ENCODE measurements at regions not wholly inside any gene's neighbourhood (a gene's known extent, or its start where the extent isn't known, plus 50 kb on each side); places are given as distances from the start of the nearest gene placed in this dataset.

DNA sequence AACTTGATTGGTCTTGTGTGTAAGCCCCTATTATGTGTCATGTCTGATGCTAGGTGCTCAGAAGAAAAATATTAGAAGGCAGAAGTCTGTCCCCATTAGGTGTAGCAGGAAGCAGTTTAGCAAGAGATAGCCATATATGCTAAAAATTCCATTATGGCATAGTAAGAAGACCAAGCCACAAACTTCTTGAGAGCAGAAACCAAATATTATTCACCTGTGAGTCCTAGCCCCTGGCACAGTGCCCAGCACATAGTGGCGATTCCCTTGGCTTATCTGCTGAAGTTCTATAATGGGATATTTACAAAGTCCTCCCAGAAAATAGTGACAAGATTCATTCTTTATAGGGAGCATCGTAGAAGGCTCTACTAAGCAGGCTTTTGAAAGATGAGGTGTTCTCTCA, 174.4 kb downstream of the RAB28 start:
- Histone ChIP-seq H3K27me3 (ENCODE audit: low read length) (no peaks in the 10 kb centered on the region), H3K27ac (ENCODE audit: low read length) (peak overlapping the region; percentile 36), H3F3A (ENCODE audit: low read length, unreplicated experiment) (no peaks in the 10 kb centered on the region), H3K9me3 (ENCODE audit: low read length) (no peaks in the 10 kb centered on the region), H3K4me1 (ENCODE audit: insufficient read depth, low read length) (peaks cover 11% of the 10 kb centered on the region), H2AFZ (ENCODE audit: low read length) (no peak overlapping the region), H4K20me1 (ENCODE audit: low read length) (no peaks in the 10 kb centered on the region), H3K79me2 (ENCODE audit: low read length) (no peaks in the 10 kb centered on the region), H3K36me3 (ENCODE audit: low read depth, low read length) (no peaks in the 10 kb centered on the region), H3K4me3 (ENCODE audit: low read length) (no peak overlapping the region), H3K4me2 (ENCODE audit: low read length) (0 out of 2 replicates have a peak overlapping the region, but pooled peaks have one; percentile 28), H3K9me2 (replicated peaks; ENCODE audit: low read length) (no peaks in the 10 kb centered on the region), H3K9ac (ENCODE audit: low read length) (no peak overlapping the region)
- intact Hi-C loops (cut with micrococcal nuclease): no loop called here
- POLR2A ChIA-PET (ENCODE audit: unreplicated experiment): no interaction called here
- DNase-seq (peak; percentile 89), ATAC-seq (peak; percentile 85)
- no TSS peak for BruUV-seq (replicated peaks)
- CTCF ChIA-PET: no interaction called here
- TF ChIP-seq, protein P1, sequence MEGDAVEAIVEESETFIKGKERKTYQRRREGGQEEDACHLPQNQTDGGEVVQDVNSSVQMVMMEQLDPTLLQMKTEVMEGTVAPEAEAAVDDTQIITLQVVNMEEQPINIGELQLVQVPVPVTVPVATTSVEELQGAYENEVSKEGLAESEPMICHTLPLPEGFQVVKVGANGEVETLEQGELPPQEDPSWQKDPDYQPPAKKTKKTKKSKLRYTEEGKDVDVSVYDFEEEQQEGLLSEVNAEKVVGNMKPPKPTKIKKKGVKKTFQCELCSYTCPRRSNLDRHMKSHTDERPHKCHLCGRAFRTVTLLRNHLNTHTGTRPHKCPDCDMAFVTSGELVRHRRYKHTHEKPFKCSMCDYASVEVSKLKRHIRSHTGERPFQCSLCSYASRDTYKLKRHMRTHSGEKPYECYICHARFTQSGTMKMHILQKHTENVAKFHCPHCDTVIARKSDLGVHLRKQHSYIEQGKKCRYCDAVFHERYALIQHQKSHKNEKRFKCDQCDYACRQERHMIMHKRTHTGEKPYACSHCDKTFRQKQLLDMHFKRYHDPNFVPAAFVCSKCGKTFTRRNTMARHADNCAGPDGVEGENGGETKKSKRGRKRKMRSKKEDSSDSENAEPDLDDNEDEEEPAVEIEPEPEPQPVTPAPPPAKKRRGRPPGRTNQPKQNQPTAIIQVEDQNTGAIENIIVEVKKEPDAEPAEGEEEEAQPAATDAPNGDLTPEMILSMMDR (conservative IDR thresholded peaks at IDR 0.05; ENCODE audit: low read depth, low read length): no peak
- TF ChIP-seq EZH2phosphoT487 (IDR thresholded peaks at IDR 0.05; ENCODE audit: borderline replicate concordance, low read length): no peak
- TF ChIP-seq EZH2 (IDR thresholded peaks at IDR 0.05; ENCODE audit: low read length, unreplicated experiment): no peak

DNA sequence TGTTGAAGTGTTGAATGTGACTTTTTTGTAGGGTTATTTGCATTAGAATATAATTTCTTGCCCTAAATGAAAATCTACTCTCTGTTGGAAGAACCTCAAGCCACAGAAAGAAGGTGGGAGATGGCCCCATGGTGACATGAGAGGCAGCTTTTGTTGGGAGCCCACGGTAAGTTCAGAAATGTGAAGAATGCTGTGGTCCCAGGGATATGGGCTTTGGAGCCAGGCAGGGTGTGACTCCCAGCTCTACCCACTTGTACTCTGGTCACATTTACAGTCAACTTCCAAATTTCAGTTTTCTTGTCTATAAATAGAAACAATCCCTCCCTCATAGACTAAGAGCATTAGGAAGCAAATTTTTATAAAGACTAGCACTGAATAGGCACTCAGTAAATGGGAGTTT, 177.8 kb downstream of the RAB28 start:
- no peak overlapping the region for H3K4me2 ChIP-seq (ENCODE audit: low read length)
- no peaks in the 10 kb centered on the region for H3K9me3 ChIP-seq (ENCODE audit: low read length)
- H3K27me3 ChIP-seq (ENCODE audit: low read length): no peaks in the 10 kb centered on the region
- H3K4me1 ChIP-seq (ENCODE audit: insufficient read depth, low read length): peaks cover 11% of the 10 kb centered on the region
- ChIA-PET CTCF (no interaction called here), POLR2A (ENCODE audit: unreplicated experiment) (no interaction called here)
- BruUV-seq (replicated peaks): no TSS peak
- no peak overlapping the region for H2AFZ ChIP-seq (ENCODE audit: low read length)
- H3K79me2 ChIP-seq (ENCODE audit: low read length): no peaks in the 10 kb centered on the region
- H3K4me3 ChIP-seq (ENCODE audit: low read length): no peak overlapping the region
- H3K9me2 ChIP-seq (replicated peaks; ENCODE audit: low read length): no peaks in the 10 kb centered on the region
- H3K36me3 ChIP-seq (ENCODE audit: low read depth, low read length): no peaks in the 10 kb centered on the region
- no peak overlapping the region for H3K9ac ChIP-seq (ENCODE audit: low read length)
- DNase-seq: no peak
- intact Hi-C loops (cut with micrococcal nuclease): no loop called here
- TF ChIP-seq, protein P1 (conservative IDR thresholded peaks at IDR 0.05; ENCODE audit: low read depth, low read length): no peak
- no peaks in the 10 kb centered on the region for H4K20me1 ChIP-seq (ENCODE audit: low read length)
- H3K27ac ChIP-seq (ENCODE audit: low read length): no peak overlapping the region
- H3F3A ChIP-seq (ENCODE audit: low read length, unreplicated experiment): no peaks in the 10 kb centered on the region
- ATAC-seq: no peak

DNA sequence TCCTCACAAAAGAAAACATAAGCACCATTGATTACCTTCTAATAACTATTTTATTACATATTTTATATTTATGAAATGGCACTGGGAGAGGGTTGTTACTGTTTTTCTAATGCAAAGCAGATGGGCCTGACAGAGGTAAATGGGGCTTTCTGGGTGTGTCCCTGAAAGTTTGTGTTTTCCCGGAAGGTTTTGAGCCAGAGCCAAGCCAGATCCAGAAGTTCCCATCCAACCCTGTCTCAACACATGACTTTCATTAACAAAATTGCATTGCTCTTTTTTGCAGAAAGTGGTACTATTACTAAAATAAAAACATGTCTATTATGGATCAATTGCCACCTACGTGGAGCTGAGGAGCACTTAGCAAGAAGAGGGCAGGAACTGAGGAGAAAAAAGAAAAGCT, 181.3 kb downstream of the RAB28 start:
- no peak overlapping the region for H3K9ac ChIP-seq (ENCODE audit: low read length)
- intact Hi-C loops (cut with micrococcal nuclease): no loop called here
- H3K36me3 ChIP-seq (ENCODE audit: low read depth, low read length): no peaks in the 10 kb centered on the region
- TF ChIP-seq EZH2phosphoT487 (IDR thresholded peaks at IDR 0.05; ENCODE audit: borderline replicate concordance, low read length): no peak
- no peaks in the 10 kb centered on the region for H3K79me2 ChIP-seq (ENCODE audit: low read length)
- no peak overlapping the region for H3K4me3 ChIP-seq (ENCODE audit: low read length)
- no peak overlapping the region for H3K4me2 ChIP-seq (ENCODE audit: low read length)
- no TSS peak for BruUV-seq (replicated peaks)
- no peaks in the 10 kb centered on the region for H3K4me1 ChIP-seq (ENCODE audit: insufficient read depth, low read length)
- no peaks in the 10 kb centered on the region for H3K9me3 ChIP-seq (ENCODE audit: low read length)
- ChIA-PET POLR2A (ENCODE audit: unreplicated experiment) (no interaction called here), CTCF (no interaction called here)
- H3K27me3 ChIP-seq (ENCODE audit: low read length): no peaks in the 10 kb centered on the region
- H2AFZ ChIP-seq (ENCODE audit: low read length): no peak overlapping the region
- H4K20me1 ChIP-seq (ENCODE audit: low read length): no peaks in the 10 kb centered on the region
- DNase-seq: no peak
- no peaks in the 10 kb centered on the region for H3F3A ChIP-seq (ENCODE audit: low read length, unreplicated experiment)
- H3K9me2 ChIP-seq (replicated peaks; ENCODE audit: low read length): no peaks in the 10 kb centered on the region
- H3K27ac ChIP-seq (ENCODE audit: low read length): no peak overlapping the region
- no peak for ATAC-seq

Data from PC-3 (cell line).